H1 (cell line): ENCODE measurements at regions not wholly inside any gene's neighbourhood (a gene's known extent, or its start where the extent isn't known, plus 50 kb on each side); places are given as distances from the start of the nearest gene placed in this dataset.

Source experiments
- CHD2 ChIP-seq: IDR thresholded peaks from 2 replicates; pipeline ENCODE4 v1.6.1; 2012; ENCODE audit warnings: low read length, improper control_type of control experiment
- EGR1 ChIP-seq: IDR thresholded peaks from 2 replicates; pipeline ENCODE4 v1.6.1; 2011; ENCODE audit warnings: low read depth, low read length, borderline replicate concordance
- KDM4A ChIP-seq: IDR thresholded peaks from one replicate; pipeline ENCODE4 v1.7.1; 2012; ENCODE audit warnings: low read depth, mild to moderate bottlenecking, moderate library complexity, low read length, inconsistent platforms; ENCODE audit not compliant: severe bottlenecking
- PHF8 ChIP-seq: fragments of 200-600 bp; sonication (generic); conservative IDR thresholded peaks from 2 replicates; pipeline ENCODE4 v1.7.1; 2012; ENCODE audit warnings: low read depth, mild to moderate bottlenecking, inconsistent platforms, low read length, moderate library complexity
- SIN3A ChIP-seq, 2 experiments: IDR thresholded peaks in 1 of 2; conservative IDR thresholded peaks in 1 of 2; 2 replicates each; pipeline ENCODE4 v1.6.1; 2011 to 2012; ENCODE audit warnings: low read length in 2 of 2, improper control_type of control experiment in 1 of 2, low read depth in 1 of 2, mild to moderate bottlenecking in 1 of 2
- SP1 ChIP-seq: IDR thresholded peaks from 2 replicates; pipeline ENCODE4 v1.6.1; 2011; ENCODE audit warnings: low read depth, low read length
- TAF1 ChIP-seq: IDR thresholded peaks from 2 replicates; pipeline ENCODE4 v1.6.1; 2011; ENCODE audit warnings: mild to moderate bottlenecking, low read depth, low read length
- TBP ChIP-seq: IDR thresholded peaks from 2 replicates; pipeline ENCODE4 v1.6.1; 2011; ENCODE audit warnings: low read depth, low read length, improper control_type of control experiment
- TCF12 ChIP-seq: IDR thresholded peaks from 2 replicates; pipeline ENCODE4 v1.6.1; 2011; ENCODE audit warnings: low read depth, mild to moderate bottlenecking, low read length
- TF ChIP-seq, protein P1 (sequence below): fragments of 300-600 bp; sonication (generic); IDR thresholded peaks from 2 replicates; pipeline ENCODE4 v1.7.1; 2012; ENCODE audit warnings: low read length, moderate library complexity, mild to moderate bottlenecking, inconsistent platforms; ENCODE audit not compliant: insufficient replicate concordance
- TF ChIP-seq, protein P2 (sequence below): IDR thresholded peaks from 2 replicates; pipeline ENCODE4 v1.6.1; 2012; ENCODE audit warnings: inconsistent platforms

- TF ChIP-seq, protein P1, sequence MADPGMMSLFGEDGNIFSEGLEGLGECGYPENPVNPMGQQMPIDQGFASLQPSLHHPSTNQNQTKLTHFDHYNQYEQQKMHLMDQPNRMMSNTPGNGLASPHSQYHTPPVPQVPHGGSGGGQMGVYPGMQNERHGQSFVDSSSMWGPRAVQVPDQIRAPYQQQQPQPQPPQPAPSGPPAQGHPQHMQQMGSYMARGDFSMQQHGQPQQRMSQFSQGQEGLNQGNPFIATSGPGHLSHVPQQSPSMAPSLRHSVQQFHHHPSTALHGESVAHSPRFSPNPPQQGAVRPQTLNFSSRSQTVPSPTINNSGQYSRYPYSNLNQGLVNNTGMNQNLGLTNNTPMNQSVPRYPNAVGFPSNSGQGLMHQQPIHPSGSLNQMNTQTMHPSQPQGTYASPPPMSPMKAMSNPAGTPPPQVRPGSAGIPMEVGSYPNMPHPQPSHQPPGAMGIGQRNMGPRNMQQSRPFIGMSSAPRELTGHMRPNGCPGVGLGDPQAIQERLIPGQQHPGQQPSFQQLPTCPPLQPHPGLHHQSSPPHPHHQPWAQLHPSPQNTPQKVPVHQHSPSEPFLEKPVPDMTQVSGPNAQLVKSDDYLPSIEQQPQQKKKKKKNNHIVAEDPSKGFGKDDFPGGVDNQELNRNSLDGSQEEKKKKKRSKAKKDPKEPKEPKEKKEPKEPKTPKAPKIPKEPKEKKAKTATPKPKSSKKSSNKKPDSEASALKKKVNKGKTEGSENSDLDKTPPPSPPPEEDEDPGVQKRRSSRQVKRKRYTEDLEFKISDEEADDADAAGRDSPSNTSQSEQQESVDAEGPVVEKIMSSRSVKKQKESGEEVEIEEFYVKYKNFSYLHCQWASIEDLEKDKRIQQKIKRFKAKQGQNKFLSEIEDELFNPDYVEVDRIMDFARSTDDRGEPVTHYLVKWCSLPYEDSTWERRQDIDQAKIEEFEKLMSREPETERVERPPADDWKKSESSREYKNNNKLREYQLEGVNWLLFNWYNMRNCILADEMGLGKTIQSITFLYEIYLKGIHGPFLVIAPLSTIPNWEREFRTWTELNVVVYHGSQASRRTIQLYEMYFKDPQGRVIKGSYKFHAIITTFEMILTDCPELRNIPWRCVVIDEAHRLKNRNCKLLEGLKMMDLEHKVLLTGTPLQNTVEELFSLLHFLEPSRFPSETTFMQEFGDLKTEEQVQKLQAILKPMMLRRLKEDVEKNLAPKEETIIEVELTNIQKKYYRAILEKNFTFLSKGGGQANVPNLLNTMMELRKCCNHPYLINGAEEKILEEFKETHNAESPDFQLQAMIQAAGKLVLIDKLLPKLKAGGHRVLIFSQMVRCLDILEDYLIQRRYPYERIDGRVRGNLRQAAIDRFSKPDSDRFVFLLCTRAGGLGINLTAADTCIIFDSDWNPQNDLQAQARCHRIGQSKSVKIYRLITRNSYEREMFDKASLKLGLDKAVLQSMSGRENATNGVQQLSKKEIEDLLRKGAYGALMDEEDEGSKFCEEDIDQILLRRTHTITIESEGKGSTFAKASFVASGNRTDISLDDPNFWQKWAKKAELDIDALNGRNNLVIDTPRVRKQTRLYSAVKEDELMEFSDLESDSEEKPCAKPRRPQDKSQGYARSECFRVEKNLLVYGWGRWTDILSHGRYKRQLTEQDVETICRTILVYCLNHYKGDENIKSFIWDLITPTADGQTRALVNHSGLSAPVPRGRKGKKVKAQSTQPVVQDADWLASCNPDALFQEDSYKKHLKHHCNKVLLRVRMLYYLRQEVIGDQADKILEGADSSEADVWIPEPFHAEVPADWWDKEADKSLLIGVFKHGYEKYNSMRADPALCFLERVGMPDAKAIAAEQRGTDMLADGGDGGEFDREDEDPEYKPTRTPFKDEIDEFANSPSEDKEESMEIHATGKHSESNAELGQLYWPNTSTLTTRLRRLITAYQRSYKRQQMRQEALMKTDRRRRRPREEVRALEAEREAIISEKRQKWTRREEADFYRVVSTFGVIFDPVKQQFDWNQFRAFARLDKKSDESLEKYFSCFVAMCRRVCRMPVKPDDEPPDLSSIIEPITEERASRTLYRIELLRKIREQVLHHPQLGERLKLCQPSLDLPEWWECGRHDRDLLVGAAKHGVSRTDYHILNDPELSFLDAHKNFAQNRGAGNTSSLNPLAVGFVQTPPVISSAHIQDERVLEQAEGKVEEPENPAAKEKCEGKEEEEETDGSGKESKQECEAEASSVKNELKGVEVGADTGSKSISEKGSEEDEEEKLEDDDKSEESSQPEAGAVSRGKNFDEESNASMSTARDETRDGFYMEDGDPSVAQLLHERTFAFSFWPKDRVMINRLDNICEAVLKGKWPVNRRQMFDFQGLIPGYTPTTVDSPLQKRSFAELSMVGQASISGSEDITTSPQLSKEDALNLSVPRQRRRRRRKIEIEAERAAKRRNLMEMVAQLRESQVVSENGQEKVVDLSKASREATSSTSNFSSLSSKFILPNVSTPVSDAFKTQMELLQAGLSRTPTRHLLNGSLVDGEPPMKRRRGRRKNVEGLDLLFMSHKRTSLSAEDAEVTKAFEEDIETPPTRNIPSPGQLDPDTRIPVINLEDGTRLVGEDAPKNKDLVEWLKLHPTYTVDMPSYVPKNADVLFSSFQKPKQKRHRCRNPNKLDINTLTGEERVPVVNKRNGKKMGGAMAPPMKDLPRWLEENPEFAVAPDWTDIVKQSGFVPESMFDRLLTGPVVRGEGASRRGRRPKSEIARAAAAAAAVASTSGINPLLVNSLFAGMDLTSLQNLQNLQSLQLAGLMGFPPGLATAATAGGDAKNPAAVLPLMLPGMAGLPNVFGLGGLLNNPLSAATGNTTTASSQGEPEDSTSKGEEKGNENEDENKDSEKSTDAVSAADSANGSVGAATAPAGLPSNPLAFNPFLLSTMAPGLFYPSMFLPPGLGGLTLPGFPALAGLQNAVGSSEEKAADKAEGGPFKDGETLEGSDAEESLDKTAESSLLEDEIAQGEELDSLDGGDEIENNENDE: peak; percentile 13
- TF ChIP-seq SP1 (no peak), TAF1 (peak; percentile 53), TCF12 (0 out of 2 replicates have a peak, but pooled peaks have one; percentile 3), KDM4A (peak; percentile 62), EGR1 (0 out of 2 replicates have a peak, but pooled peaks have one; percentile 42), SIN3A (conservative IDR thresholded peaks at IDR 0.05 in 1 of 2, IDR thresholded peaks at IDR 0.05 in 1 of 2; ENCODE audit: low read depth in 1 of 2, low read length in 2 of 2) (peak in 1 of 2 experiments; percentile 80; a peak in 1 of 4 replicates), CHD2 (no peak), TBP (no peak), PHF8 (0 out of 2 replicates have a peak, but pooled peaks have one; percentile 5)
- TF ChIP-seq, protein P2, sequence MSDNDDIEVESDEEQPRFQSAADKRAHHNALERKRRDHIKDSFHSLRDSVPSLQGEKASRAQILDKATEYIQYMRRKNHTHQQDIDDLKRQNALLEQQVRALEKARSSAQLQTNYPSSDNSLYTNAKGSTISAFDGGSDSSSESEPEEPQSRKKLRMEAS: peak; percentile 12; the same call in 1 of the 2 replicates
These were observed 72.7 kb downstream of the SOX4 start (continued) for GRCh38 chr6:21666201-21666691.
